ENCODE measurements at regions not wholly inside any gene's neighbourhood (a gene's known extent, or its start where the extent isn't known, plus 50 kb on each side); places are given as distances from the start of the nearest gene placed in this dataset.
"Not testable (repeated sequence)": the region's sequence is repeated elsewhere in the genome, so short reads cannot be mapped to it uniquely, and the experiment has no call there.

- H3K79me2 ChIP-seq (ENCODE audit: insufficient read depth, low read depth, low read length); BruUV-seq (replicated peaks); H3K9me3 ChIP-seq (ENCODE audit: low read length); H3K36me3 ChIP-seq (ENCODE audit: insufficient read depth, low read length); H3K4me3 ChIP-seq (ENCODE audit: low read depth, low read length, poor library complexity, severe bottlenecking); H2AFZ ChIP-seq (ENCODE audit: low read length); H3K4me1 ChIP-seq (ENCODE audit: insufficient read depth, low read length, poor library complexity, severe bottlenecking); CTCF ChIA-PET (ENCODE audit: unreplicated experiment); DNase-seq (ENCODE audit: low spot score); H3K27ac ChIP-seq (ENCODE audit: low read depth, low read length, poor library complexity, severe bottlenecking); H3K9me2 ChIP-seq (ENCODE audit: insufficient read depth, low read length); intact Hi-C loops (cut with micrococcal nuclease; ENCODE audit: unreplicated experiment); H4K20me1 ChIP-seq (ENCODE audit: insufficient read depth, low read length); H3K4me2 ChIP-seq (ENCODE audit: low read length): not testable (repeated sequence)
- POLR2A ChIA-PET, result interaction anchor here (0.6 kb wide), 1 partner anchor 108 kb away, joined by 5 read pairs; no protein-coding TSS in a partner anchor
- TF ChIP-seq, protein P1, sequence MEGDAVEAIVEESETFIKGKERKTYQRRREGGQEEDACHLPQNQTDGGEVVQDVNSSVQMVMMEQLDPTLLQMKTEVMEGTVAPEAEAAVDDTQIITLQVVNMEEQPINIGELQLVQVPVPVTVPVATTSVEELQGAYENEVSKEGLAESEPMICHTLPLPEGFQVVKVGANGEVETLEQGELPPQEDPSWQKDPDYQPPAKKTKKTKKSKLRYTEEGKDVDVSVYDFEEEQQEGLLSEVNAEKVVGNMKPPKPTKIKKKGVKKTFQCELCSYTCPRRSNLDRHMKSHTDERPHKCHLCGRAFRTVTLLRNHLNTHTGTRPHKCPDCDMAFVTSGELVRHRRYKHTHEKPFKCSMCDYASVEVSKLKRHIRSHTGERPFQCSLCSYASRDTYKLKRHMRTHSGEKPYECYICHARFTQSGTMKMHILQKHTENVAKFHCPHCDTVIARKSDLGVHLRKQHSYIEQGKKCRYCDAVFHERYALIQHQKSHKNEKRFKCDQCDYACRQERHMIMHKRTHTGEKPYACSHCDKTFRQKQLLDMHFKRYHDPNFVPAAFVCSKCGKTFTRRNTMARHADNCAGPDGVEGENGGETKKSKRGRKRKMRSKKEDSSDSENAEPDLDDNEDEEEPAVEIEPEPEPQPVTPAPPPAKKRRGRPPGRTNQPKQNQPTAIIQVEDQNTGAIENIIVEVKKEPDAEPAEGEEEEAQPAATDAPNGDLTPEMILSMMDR (conservative IDR thresholded peaks at IDR 0.05; ENCODE audit: low read length), result peak; percentile 33
Measured at GRCh38 chr14:38600572-38600971, 344.7 kb upstream of the CLEC14A start.

DNA sequence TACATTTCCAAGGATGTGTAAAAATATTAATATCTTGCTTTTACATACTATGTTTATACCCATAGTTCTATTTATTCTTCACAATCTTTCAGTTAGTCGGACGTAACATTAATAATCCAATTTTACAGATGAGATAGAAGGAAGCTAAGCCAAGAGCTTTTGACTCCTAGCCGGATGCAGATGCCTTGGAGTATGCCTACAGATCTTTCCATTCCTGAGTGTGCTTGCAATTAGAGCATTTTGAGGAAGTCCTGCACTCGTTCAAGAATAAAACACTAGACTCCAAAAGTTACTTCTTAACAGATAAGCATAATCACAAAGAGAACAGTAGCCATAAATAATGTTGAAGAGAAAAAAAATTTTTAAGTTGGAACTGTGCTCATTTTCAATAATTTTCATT is 337.6 kb upstream of the CLEC14A start:
- Histone ChIP-seq H3K79me2 (ENCODE audit: insufficient read depth, low read depth, low read length) (no peaks in the 10 kb centered on the region), H4K20me1 (ENCODE audit: insufficient read depth, low read length) (no peaks in the 10 kb centered on the region), H3K4me2 (ENCODE audit: low read length) (no peak overlapping the region), H3K9me2 (ENCODE audit: insufficient read depth, low read length) (no peaks in the 10 kb centered on the region), H3K27ac (ENCODE audit: low read depth, low read length, poor library complexity, severe bottlenecking) (no peak overlapping the region), H2AFZ (ENCODE audit: low read length) (no peak overlapping the region), H3K4me1 (ENCODE audit: insufficient read depth, low read length, poor library complexity, severe bottlenecking) (no peaks in the 10 kb centered on the region), H3K9me3 (ENCODE audit: low read length) (no peaks in the 10 kb centered on the region), H3K36me3 (ENCODE audit: insufficient read depth, low read length) (no peaks in the 10 kb centered on the region), H3K4me3 (ENCODE audit: low read depth, low read length, poor library complexity, severe bottlenecking) (no peak overlapping the region)
- intact Hi-C loops (cut with micrococcal nuclease; ENCODE audit: unreplicated experiment), result no loop called here
- BruUV-seq (replicated peaks), result no TSS peak
- ChIA-PET CTCF (ENCODE audit: unreplicated experiment) (no interaction called here), POLR2A (no interaction called here)
- TF ChIP-seq EZH2phosphoT487 (IDR thresholded peaks at IDR 0.05; ENCODE audit: borderline replicate concordance, low read depth, low read length), result no peak
- TF ChIP-seq, protein P1 (conservative IDR thresholded peaks at IDR 0.05; ENCODE audit: low read length), result no peak
- DNase-seq (ENCODE audit: low spot score), result no peak

GRCh38 chr14:38592764-38593442 is 337.0 kb upstream of the CLEC14A start:
- H3K36me3 ChIP-seq (ENCODE audit: insufficient read depth, low read length), result no peaks in the 10 kb centered on the region
- no peaks in the 10 kb centered on the region for H3K9me3 ChIP-seq (ENCODE audit: low read length)
- TF ChIP-seq, protein P1 (conservative IDR thresholded peaks at IDR 0.05; ENCODE audit: low read length), result no peak
- TF ChIP-seq EZH2phosphoT487 (IDR thresholded peaks at IDR 0.05; ENCODE audit: borderline replicate concordance, low read depth, low read length), result no peak
- no peaks in the 10 kb centered on the region for H3K4me1 ChIP-seq (ENCODE audit: insufficient read depth, low read length, poor library complexity, severe bottlenecking)
- H3K27ac ChIP-seq (ENCODE audit: low read depth, low read length, poor library complexity, severe bottlenecking), result no peak overlapping the region
- POLR2A ChIA-PET, result no interaction called here
- intact Hi-C loops (cut with micrococcal nuclease; ENCODE audit: unreplicated experiment), result no loop called here
- no peak overlapping the region for H3K4me3 ChIP-seq (ENCODE audit: low read depth, low read length, poor library complexity, severe bottlenecking)
- CTCF ChIA-PET (ENCODE audit: unreplicated experiment), result no interaction called here
- no peaks in the 10 kb centered on the region for H3K9me2 ChIP-seq (ENCODE audit: insufficient read depth, low read length)
- no peak overlapping the region for H3K4me2 ChIP-seq (ENCODE audit: low read length)
- H2AFZ ChIP-seq (ENCODE audit: low read length), result no peak overlapping the region
- no peak for DNase-seq (ENCODE audit: low spot score)
- no peaks in the 10 kb centered on the region for H3K79me2 ChIP-seq (ENCODE audit: insufficient read depth, low read depth, low read length)
- H4K20me1 ChIP-seq (ENCODE audit: insufficient read depth, low read length), result no peaks in the 10 kb centered on the region
- BruUV-seq (replicated peaks), result no TSS peak

Data from OCI-LY7 (cell line).